HG02623 (cell line): ENCODE measurements at regions not wholly inside any gene's neighbourhood (a gene's known extent, or its start where the extent isn't known, plus 50 kb on each side); places are given as distances from the start of the nearest gene placed in this dataset.

Experiments used
- ATAC-seq: cut with Tn5 transposase; IDR thresholded peaks from one replicate; pipeline ENCODE4 v1.9.1; 2021; ENCODE audit warnings: moderate library complexity; ENCODE audit not compliant: unreplicated experiment

DNA sequence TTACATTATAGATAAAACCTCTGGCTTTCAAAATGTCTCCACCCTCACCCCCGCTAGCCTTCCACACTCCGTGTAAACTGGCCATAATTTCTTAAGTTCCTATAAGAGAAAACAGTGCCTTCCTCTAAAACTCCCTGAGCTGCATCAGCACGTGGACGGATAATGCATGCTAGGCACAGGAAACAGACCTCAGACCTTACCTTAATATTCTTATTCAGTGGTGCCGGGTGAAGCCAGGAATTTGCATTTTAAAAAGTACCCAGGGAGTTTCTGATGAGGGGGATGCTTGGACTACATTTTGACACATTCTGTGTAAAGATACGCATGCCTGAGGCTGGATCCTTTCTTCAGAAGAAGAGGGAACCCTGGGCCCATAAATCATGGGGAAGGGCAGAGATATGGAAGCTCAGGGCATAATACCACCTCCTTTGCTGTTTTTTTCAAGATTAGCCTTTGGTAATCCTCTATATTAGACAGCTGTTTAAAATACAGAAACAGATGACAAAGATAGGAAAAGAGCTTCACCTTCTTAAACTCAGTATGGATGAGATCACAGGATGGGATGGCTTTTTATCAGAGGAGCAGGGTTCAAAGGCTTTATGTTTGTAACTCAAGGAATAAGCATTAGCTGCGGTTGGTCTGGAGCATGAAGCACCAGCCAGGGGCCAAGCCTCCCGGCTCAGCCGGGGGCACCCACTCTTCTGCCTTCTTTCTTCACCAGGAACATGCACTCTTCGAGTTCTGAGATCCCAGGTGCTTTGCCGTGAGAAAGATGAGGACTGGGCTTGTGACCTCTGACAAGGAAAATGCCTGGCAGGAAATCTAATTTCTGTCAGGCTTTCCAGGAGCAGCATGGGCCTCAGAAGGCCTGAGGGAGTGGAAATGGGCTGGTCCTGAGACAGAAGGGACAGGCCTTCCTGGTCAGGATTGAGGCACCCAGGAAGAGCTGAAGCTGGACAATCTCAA, 218.1 kb upstream of the SOX4 start:
- ATAC-seq = peak; percentile 71

DNA sequence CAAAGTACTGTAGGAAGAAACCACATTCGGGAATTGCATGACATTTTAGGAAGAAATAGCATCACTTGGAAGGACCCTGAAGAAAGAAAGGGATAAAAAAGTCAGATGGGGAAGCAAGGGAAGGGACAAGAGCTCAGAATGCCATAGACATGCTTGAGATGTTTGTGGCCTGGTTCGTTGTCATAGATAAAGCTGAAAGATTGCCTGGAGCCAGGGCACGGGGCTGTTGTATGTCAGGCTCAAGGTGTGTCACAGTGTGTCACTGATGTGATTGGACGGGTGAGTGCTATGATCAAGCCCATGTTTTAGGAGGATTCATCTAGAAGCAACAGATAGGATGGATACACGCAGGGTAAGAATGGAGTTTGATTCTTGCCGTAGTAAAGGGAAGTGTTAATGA, 216.2 kb upstream of the SOX4 start:
- no peak for ATAC-seq

DNA sequence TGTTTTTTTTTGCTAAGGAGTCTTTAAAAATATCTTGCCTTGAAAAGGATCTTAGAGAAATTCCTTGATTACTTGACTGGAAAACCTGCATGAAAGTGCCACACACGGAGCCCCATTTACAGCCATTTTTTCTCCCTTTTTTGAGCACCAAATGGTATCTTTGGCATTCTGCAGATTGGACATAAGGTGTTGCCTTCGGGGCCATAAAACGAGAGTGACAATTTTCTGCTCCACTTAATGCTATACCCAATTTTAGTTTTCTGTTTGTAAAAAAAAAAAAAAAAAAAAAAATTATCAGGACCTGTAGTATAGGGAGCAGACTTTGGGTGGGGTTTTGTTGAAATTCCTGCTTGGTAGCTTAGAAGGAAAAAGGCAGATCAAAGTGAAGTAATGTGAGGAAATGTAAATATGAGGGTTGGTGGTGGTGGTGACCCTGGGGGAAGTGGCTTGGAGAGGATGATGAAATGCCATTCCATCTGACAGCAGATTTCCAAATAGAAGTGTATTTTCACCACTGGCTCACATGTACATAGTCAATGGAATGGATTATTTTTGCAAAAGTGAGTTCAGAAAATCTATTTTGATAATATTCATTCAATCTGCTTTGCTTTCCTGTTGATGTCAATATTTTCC, 212.1 kb upstream of the SOX4 start:
- ATAC-seq = no peak

DNA sequence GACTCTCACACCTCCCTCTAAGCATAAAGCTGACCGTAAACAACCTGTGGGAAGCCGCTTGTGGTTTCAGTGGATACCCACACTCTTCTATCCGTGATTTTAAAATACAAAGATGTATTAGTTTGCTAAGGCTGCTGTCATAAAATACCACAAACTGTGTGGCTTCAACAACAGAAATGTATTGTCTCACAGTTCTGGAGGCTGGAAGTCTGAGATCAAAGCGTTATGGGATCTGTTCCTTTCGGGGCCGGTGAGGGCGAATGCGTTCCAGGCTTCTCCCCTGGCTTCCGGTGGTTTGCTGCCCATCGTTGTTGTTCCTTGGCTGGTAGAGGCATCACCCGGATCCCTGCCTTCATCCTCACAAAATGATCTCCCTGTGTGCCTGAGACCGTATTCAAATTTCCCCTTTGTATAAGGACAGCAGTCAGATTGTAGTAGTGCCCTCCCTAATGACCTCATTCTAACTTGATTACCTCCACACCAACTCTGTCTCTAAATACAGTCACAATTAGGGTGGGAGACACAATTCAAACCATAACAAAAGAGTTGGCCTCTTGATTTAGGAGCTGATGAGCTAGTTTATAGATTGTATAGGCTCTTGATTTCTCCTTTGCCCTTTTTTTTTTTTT, 210.6 kb upstream of the SOX4 start:
- ATAC-seq = no peak

DNA sequence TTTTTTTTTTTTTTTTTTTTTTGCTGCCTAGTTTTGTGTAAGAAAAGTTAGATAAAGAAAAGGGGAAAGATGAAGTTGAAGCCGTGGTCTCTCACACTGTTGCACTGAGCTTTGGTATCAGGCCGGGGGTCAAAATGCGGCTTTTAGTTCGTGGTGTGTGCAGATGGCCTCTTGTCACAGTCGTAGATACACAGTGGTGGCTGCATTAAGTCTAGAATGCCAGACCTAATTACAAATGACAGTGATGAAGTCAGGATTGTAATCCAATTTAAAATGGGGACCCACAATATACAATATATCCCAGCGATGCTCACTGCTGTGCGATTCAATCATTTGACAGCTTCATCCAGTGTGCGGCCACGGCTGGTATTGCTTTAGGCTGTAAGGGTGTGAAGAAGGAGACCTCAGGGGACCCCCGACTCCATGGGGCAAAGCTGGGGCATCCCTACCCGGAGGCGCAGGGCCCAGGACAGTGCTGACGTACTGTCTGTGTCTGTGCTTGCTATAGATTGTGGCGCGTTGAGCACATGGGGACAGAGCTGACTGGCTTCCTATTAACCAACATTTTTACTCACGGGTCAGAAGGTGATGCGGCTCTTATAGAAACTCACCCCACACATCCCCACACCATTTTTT, 210.0 kb upstream of the SOX4 start:
- no peak for ATAC-seq

DNA sequence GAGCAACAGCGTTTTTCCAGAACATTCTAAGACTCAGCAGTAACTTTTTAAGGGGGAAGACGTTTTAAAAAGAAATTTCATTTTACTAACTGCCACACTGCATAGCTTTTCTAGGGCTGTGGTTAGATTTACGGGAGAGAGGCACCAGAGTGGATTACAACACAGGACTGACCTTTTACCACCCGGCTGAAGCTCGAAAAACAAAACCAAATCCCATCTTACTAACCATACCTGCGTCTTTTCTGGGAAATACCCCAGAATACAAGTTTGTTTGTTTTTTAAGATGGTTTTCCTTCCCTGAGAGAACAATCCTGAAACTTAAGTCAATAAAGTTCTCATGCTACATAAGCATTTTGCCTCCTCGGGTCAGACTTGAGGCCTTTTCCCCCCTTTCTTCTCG, 209.3 kb upstream of the SOX4 start:
- ATAC-seq = no peak

DNA sequence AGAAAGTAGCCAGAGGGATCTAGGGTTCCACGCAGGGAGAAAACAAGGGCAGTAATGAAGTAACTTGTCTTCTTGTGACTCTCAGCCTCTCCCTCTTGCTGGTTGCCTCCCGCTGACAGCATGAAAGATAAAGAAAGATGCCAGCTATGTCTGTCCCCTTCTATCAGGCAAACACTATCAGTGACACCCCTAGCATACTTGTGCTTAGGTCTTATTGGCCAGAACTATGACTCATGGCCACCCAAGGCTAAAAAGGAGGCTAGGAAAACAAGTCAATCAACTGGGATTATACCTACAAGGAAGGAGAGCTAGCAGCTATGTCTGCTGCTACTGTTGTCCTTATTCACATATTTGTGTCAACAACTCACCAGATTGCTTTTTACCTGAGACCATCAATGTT, 206.8 kb upstream of the SOX4 start:
- no peak for ATAC-seq

DNA sequence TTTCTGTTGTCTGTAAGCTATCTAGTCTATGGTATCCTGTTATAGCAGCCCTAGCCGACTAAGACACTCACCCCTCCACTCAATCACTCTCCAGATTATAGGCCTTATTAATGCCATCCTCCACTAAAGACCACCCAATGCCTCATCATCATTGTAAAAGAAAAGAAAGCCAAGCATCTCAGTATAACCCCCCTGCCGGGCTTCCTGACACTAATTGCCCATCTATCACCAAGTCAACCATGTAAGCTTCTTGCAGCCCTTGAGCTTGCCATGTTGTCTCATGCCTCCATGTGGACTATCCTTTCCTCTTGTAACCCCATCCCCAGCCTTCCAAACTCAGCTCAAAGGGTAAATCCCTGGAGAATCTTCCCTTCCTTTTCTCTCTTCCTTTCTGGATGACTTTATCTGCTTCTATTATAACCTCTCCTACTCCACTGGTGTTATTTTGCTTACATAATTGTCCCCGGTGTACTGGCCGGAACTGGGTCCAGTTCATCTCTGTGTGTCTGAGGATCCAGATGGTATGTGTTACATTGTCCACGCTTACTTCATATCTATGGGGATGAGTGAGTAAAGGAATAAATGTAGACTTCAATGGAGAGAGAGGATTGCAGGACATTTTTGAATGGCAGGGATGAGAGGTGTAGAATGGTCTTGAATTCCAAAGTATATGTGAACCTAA, 202.9 kb upstream of the SOX4 start:
- ATAC-seq = no peak

DNA sequence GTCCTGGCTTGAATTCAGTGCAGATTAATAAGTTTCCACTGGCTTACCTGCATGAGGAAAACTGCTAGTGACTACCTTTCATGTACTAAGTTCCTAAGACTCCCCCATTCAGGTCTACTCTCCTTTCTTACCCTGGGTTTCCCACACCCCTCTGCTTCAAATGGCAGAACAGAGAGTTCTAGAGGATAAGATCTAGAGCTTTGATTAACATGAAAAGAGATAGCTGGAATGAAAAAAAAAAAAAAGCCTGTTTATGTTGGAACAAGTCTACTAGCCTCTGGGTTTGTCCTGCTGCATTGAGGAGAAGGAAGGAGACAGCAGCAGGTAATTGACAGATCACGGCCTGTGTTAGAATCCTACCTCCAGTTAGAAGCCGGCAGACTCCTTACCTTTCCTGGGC, 201.4 kb upstream of the SOX4 start:
- ATAC-seq = no peak

DNA sequence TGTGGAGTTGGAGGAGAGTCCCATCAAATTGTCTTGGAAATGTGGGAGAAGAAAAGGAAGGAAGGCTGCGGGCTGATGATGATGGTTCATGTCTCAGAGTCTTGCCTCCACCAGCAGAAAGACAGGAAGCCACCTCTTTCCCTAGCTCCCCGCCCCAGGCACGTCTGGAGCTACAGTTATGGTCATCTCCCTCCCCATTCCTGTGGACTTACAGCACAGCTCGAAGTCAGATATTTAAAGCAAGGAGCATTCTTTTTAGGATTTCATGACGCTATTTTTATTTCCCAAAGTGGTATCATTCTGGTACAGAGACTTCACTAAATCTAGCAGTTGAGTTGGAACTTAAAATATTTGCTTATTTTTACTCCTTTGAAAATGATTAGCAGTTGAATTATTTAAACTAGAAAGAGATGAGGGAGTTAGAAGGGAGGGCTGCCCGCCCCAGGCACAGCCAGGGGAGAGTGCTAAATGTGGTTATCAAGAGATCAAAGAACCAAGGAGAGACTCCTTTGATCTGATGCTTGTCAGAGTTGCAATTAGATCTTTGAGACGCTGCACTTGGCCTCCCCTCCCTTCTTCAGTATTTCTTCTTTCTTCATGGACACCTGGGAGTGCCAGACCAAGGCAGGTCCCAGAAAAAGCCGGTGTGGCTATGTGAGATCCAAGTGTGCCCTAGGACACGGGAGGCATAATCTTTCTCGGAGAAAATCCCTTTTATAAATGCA, 199.9 kb upstream of the SOX4 start:
- ATAC-seq = no peak

DNA sequence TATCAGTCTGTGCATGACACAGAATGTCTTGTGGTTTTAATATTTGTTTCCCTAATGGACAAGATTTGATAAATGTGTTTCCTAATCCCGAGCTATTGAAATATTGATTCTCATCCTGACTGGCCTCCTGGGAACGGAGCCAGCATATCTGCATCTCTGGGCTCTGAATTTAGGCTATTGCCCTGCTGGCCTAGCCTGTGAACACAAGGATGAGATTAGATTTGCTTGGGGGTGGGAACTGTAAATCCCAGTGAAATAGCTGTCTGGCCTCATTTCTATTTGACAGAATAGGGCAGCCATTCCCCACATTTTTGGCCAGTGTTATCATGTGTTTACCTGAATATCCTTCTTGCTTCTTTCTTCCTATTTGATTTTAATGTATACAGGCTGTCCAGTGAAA, 198.4 kb upstream of the SOX4 start:
- no peak for ATAC-seq

DNA sequence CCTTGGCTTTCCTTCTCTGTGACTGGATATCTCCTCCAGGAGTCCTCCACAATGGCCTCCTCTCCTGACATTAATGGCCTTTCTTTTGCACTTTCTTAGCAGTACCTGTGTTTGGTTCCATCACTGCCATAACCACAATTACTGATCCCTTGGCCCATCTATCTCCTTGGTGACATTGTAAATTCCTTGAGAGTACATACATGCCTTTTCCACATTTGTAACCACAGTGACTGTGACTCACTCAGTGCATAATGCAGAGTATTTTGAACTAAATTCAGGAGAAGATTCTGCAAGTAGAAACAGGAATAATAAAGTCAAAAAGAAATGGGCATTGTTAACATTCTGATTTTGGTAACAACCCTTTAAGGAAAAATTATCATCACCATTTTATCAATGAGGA, 197.2 kb upstream of the SOX4 start:
- ATAC-seq = no peak

DNA sequence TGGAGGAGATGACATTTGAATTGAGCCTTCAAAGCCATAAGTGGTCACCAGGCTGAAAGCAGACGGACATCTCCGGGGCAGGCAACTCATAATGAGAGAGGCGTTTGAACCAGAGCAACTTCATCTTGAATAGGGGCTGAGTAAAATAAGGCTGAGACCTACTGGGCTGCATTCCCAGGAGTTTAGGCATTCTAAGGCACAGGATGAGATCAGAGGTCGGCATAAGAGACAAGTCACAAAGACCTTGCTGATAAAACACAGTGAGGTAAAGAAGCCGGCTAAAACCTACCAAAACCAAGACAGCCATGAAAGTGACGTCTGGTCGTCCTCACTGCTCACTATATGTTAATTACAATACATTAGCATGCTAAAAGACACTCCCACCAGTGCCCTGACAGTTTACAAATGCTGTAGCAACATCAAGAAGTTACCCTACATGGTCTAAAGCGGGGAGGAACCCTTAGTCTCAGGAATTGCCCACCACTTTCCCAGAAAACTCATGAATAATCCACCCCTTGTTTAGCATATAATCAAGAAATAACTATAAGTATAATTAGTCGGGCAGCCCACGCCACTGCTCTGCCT, 194.7 kb upstream of the SOX4 start:
- no peak for ATAC-seq

DNA sequence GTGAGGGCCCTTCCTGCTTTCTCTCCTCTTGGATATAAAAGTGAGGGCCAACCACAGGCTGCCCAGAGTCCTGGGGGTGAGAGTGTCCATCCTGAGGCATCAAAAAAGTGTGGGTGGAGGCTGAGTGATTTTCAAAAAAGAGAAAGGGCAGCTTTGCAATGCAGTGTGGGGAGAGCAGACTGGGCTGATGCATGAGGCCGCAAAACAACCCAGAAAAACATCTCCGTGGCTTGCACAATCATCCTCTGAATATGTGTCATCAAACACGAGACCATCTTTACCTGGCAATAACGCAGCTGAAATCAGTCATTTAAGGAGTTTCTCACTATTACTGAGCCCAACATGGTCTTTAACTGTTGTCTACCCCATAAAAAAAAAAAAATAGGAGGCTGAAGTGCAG, 191.2 kb upstream of the SOX4 start:
- peak; percentile 65 for ATAC-seq

DNA sequence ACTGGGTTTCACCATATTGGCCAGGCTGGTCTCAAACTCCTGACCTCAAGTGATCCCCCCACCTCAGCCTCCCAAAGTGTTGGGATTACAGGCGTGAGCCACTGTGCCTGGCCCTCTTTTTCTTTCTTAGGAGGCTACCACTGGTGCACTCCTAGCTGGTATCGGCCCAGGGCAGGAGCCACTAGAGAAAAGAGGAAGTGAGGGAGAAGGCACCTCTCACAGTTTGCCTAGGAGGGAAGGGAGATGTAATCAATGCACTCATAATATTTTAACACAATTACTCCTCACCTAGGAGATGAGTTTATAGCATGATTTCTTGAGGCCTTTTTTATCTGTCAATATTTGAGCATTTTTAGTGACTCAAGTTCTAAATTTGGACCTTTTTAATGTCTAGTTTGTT, 189.0 kb upstream of the SOX4 start:
- peak; percentile 68 for ATAC-seq

DNA sequence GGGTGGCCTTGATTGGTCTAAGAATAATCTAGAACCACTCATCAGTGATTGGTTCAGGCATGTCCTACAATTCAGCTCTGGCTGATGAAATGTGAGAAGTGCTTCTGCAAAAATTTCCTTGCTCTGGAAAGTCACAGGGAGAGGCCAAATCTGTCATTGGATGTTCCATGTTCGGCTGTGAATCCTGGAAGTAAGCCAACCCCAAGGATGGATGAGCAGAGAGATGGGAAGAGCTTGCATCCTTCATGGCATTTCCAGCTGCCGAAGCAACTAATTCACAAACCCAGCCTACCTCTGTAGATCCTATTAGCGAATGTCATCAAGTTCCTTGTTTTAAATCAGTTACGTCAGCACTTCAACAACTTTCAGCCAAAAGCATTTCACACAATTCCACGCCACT, 187.2 kb upstream of the SOX4 start:
- no peak for ATAC-seq

DNA sequence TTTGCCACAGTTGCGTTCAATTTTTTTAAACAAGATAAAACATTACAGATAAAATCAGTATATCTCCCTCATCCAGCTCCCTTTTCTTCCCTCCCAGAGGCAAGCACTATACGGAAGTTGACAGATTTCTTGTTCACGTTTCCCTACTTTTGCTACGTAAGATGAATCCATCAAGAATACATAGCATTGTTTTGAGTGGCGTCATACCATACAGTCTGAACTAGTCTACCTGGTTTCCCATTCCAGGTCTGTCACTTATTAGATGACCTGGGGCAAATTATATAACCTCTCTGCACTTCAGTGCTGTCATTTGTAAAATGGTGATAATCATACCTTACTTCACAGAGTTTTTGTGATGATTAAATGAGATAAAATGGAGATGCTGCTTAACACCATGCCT, 184.3 kb upstream of the SOX4 start:
- no peak for ATAC-seq

DNA sequence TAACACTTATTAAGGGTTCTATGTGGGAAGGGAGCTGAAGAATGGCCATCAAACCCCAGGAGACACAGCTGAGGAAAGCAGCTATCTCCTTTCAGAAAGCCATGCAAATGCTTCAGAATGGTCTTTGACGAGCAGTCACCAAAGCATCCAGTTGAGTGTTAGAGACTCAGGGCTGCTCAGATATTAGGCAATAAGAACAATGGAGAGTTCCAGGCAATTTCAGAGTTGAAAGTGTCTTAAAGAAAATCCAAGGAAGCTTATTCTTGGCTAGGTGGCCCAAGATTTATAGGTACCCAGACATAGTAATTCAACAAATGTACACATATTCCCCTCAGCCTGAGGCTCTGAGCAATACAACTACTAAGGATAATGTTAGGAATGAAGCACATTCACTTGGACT, 180.1 kb upstream of the SOX4 start:
- no peak for ATAC-seq

DNA sequence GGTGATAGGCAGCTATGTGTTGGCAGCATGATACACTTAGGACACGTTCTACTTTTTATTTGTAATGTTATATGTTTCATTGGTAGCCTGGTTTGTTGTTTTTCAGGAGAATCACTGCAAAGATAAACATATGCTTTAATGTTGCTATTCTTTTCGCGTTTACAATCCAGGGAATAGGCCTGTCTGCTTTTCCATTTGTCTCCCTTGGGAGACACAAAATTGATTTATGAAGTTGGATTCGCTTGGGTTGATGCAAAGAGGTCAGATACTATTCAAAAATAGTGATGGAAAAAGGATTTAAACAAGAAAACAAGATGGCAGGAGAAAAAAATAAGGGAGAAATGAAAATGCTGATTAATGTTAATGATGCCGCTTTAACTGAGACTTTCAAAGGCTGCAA, 179.5 kb upstream of the SOX4 start:
- no peak for ATAC-seq
